Cardiac septum (tissue), 1 donor: ENCODE measurements at regions not wholly inside any gene's neighbourhood (a gene's known extent, or its start where the extent isn't known, plus 50 kb on each side); places are given as distances from the start of the nearest gene placed in this dataset.

Experiments used
- DNase-seq: peaks from one replicate; pipeline ENCODE4 v3.0.0-alpha.2; 2020; ENCODE audit warnings: low spot score
- intact Hi-C: fragments of 100-400 bp; cut with DNase I; formaldehyde crosslinking; loops from one replicate; pipeline ENCODE4 v1.14.0; 2022
- donor health status: DM: no; HTN: no; CAD: no.

- DNase-seq = no peak
- intact Hi-C loops = no loop called here
Observed at GRCh38 chr12:94020335-94020734, 128.0 kb upstream of the PLXNC1 start.

GRCh38 chr12:94023879-94024278, 124.5 kb upstream of the PLXNC1 start:
- no peak for DNase-seq
- intact Hi-C loops = no loop called here

- intact Hi-C loops = no loop called here
Observed at GRCh38 chr12:94025068-94025467, 123.3 kb upstream of the PLXNC1 start.

GRCh38 chr12:94025756-94026155, 122.6 kb upstream of the PLXNC1 start:
- intact Hi-C loops = no loop called here

More at GRCh38 chr12:94025068-94025467, 123.3 kb upstream of the PLXNC1 start:
- DNase-seq = no peak

GRCh38 chr12:94026596-94026995, 121.8 kb upstream of the PLXNC1 start:
- intact Hi-C loops = no loop called here
- no peak for DNase-seq

More at GRCh38 chr12:94025756-94026155, 122.6 kb upstream of the PLXNC1 start:
- no peak for DNase-seq

GRCh38 chr12:94027561-94027960, 120.8 kb upstream of the PLXNC1 start:
- no peak for DNase-seq
- intact Hi-C loops = no loop called here

GRCh38 chr12:94031763-94032162, 116.6 kb upstream of the PLXNC1 start:
- intact Hi-C loops = no loop called here
- DNase-seq = no peak

GRCh38 chr12:94032368-94032767, 116.0 kb upstream of the PLXNC1 start:
- DNase-seq = no peak
- intact Hi-C loops = no loop called here

- no peak for DNase-seq
- intact Hi-C loops = no loop called here
Observed at GRCh38 chr12:94033101-94033500, 115.3 kb upstream of the PLXNC1 start.

- intact Hi-C loops = no loop called here
- DNase-seq = no peak
Observed at GRCh38 chr12:94033784-94034183, 114.6 kb upstream of the PLXNC1 start.

GRCh38 chr12:94037444-94037843, 110.9 kb upstream of the PLXNC1 start:
- no peak for DNase-seq
- intact Hi-C loops = no loop called here

- intact Hi-C loops = no loop called here
- no peak for DNase-seq
Observed at GRCh38 chr12:94038605-94039004, 109.8 kb upstream of the PLXNC1 start.

GRCh38 chr12:94039199-94039840, 109.1 kb upstream of the PLXNC1 start:
- intact Hi-C loops = no loop called here
- no peak for DNase-seq

GRCh38 chr12:94039914-94040313, 108.5 kb upstream of the PLXNC1 start:
- intact Hi-C loops = no loop called here
- no peak for DNase-seq

GRCh38 chr12:94041850-94042249, 106.5 kb upstream of the PLXNC1 start:
- no peak for DNase-seq
- intact Hi-C loops = no loop called here

GRCh38 chr12:94042321-94042720, 106.1 kb upstream of the PLXNC1 start:
- intact Hi-C loops = no loop called here
- DNase-seq = no peak

GRCh38 chr12:94046626-94047410, 101.6 kb upstream of the PLXNC1 start:
- intact Hi-C loops = no loop called here
- no peak for DNase-seq

- DNase-seq = no peak
- intact Hi-C loops = no loop called here
Observed at GRCh38 chr12:94047781-94048567, 100.4 kb upstream of the PLXNC1 start.

- no peak for DNase-seq
- intact Hi-C loops = no loop called here
Observed at GRCh38 chr12:94048757-94049156, 99.6 kb upstream of the PLXNC1 start.

- DNase-seq = no peak
- intact Hi-C loops = no loop called here
Observed at GRCh38 chr12:94049718-94050117, 98.7 kb upstream of the PLXNC1 start.

GRCh38 chr12:94053676-94054075, 94.7 kb upstream of the PLXNC1 start:
- DNase-seq = no peak
- intact Hi-C loops = no loop called here
